ENCODE measurements at regions not wholly inside any gene's neighbourhood (a gene's known extent, or its start where the extent isn't known, plus 50 kb on each side); places are given as distances from the start of the nearest gene placed in this dataset.
A peak's percentile ranks its signal among the peaks of the same experiment; 100 is the strongest.

GRCh38 chr18:48476550-48476917, 62.3 kb upstream of the CTIF start:
- no peak for DNase-seq (ENCODE audit: low read depth)
- in situ Hi-C loops (cut with HindIII; ENCODE audit: low sequenced_read_pairs) = no loop called here

GRCh38 chr18:48475635-48476549, 62.9 kb upstream of the CTIF start:
- in situ Hi-C loops (cut with HindIII; ENCODE audit: low sequenced_read_pairs) = no loop called here
- peak; percentile 77 for DNase-seq (ENCODE audit: low read depth)

More at GRCh38 chr18:48476550-48476917, 62.3 kb upstream of the CTIF start:
- no peak for TF ChIP-seq CTCF (IDR thresholded peaks at IDR 0.05; ENCODE audit: low read depth, low read length, missing control alignments)
- no peak overlapping the region for H3K4me3 ChIP-seq (ENCODE audit: low read depth, low read length)

GRCh38 chr18:48473816-48474215, 64.6 kb upstream of the ZBTB7C start:
- no peak for DNase-seq (ENCODE audit: low read depth)
- no peak overlapping the region for H3K4me3 ChIP-seq (ENCODE audit: low read depth, low read length)
- TF ChIP-seq CTCF (IDR thresholded peaks at IDR 0.05; ENCODE audit: low read depth, low read length, missing control alignments) = no peak
- in situ Hi-C loops (cut with HindIII; ENCODE audit: low sequenced_read_pairs) = no loop called here

More at GRCh38 chr18:48475635-48476549, 62.9 kb upstream of the CTIF start:
- no peak overlapping the region for H3K4me3 ChIP-seq (ENCODE audit: low read depth, low read length)
- peak; percentile 83 for TF ChIP-seq CTCF (IDR thresholded peaks at IDR 0.05; ENCODE audit: low read depth, low read length, missing control alignments)

GRCh38 chr18:48472610-48473009, 63.4 kb upstream of the ZBTB7C start:
- DNase-seq (ENCODE audit: low read depth) = no peak
- H3K4me3 ChIP-seq (ENCODE audit: low read depth, low read length) = no peak overlapping the region
- in situ Hi-C loops (cut with HindIII; ENCODE audit: low sequenced_read_pairs) = no loop called here
- no peak for TF ChIP-seq CTCF (IDR thresholded peaks at IDR 0.05; ENCODE audit: low read depth, low read length, missing control alignments)

GRCh38 chr18:48470484-48471180, 61.4 kb upstream of the ZBTB7C start:
- no peak for DNase-seq (ENCODE audit: low read depth)
- H3K4me3 ChIP-seq (ENCODE audit: low read depth, low read length) = no peak overlapping the region
- in situ Hi-C loops (cut with HindIII; ENCODE audit: low sequenced_read_pairs) = no loop called here
- TF ChIP-seq CTCF (IDR thresholded peaks at IDR 0.05; ENCODE audit: low read depth, low read length, missing control alignments) = no peak

GRCh38 chr18:48468151-48468550, 59.0 kb upstream of the ZBTB7C start:
- no peak for TF ChIP-seq CTCF (IDR thresholded peaks at IDR 0.05; ENCODE audit: low read depth, low read length, missing control alignments)
- no peak for DNase-seq (ENCODE audit: low read depth)
- no peak overlapping the region for H3K4me3 ChIP-seq (ENCODE audit: low read depth, low read length)
- in situ Hi-C loops (cut with HindIII; ENCODE audit: low sequenced_read_pairs) = no loop called here

Measured in astrocyte of the cerebellum (primary cell).